ENCODE measurements at regions not wholly inside any gene's neighbourhood (a gene's known extent, or its start where the extent isn't known, plus 50 kb on each side); places are given as distances from the start of the nearest gene placed in this dataset.

- Histone ChIP-seq H4K20me1 (ENCODE audit: insufficient read depth) (no peaks in the 10 kb centered on the region), H3K79me2 (ENCODE audit: insufficient read depth, low read length) (no peaks in the 10 kb centered on the region), H3K36me3 (ENCODE audit: control insufficient read depth in 1 of 2, insufficient read depth in 2 of 2, low read length in 2 of 2) (no peaks in the 10 kb centered on the region), H3K27me3 (ENCODE audit: insufficient read depth, low read length) (no peaks in the 10 kb centered on the region), H3K4me3 (replicated peaks in 1 of 2; ENCODE audit: low read depth in 1 of 2, low read length in 2 of 2) (no peak overlapping the region), H3K27ac (ENCODE audit: low read depth, low read length) (no peak overlapping the region), H3K4me2 (ENCODE audit: low read length) (no peak overlapping the region), H3K9me2 (ENCODE audit: insufficient read depth) (no peaks in the 10 kb centered on the region), H3K9ac (ENCODE audit: low read length) (no peak overlapping the region), H2AFZ (ENCODE audit: low read depth, low read length, poor library complexity, severe bottlenecking) (no peak overlapping the region), H3K4me1 (ENCODE audit: control insufficient read depth in 1 of 2, insufficient read depth in 2 of 2, low read length in 2 of 2) (peaks cover 0 to 4% of the 10 kb centered on the region in 2 experiments; a peak in 1 of 4 replicates), H3K9me3 (ENCODE audit: control insufficient read depth in 1 of 2, insufficient read depth in 1 of 2, low read depth in 1 of 2, low read length in 2 of 2) (no peaks in the 10 kb centered on the region)
- POLR2A ChIA-PET: no interaction called here
- CTCF ChIA-PET: no interaction called here
- BruUV-seq (replicated peaks): no TSS peak
- RAD21 ChIA-PET (ENCODE audit: low non-redundant PET in 1 of 2, low total read pairs in 2 of 2, uncharacterized antibody in 2 of 2, unreplicated experiment in 2 of 2): no interaction called here
- peak; percentile 36; the same call in 1 of the 2 replicates for TF ChIP-seq MAX (IDR thresholded peaks at IDR 0.05)
- TF ChIP-seq RAD21 (IDR thresholded peaks at IDR 0.05; ENCODE audit: low read depth): no peak
- intact Hi-C loops (cut with micrococcal nuclease): no loop called here
- peak; percentile 96 for ATAC-seq
- DNase-seq (ENCODE audit: low read depth, low spot score): peak; percentile 52
Observed at GRCh38 chr6:33926451-33926850, 122.6 kb upstream of the MLN start.

- RAD21 ChIA-PET (ENCODE audit: low non-redundant PET in 1 of 2, low total read pairs in 2 of 2, uncharacterized antibody in 2 of 2, unreplicated experiment in 2 of 2): no interaction called here
- ATAC-seq (no peak), DNase-seq (ENCODE audit: low read depth, low spot score) (no peak)
- BruUV-seq (replicated peaks): no TSS peak
- Histone ChIP-seq H3K9me2 (ENCODE audit: insufficient read depth) (no peaks in the 10 kb centered on the region), H3K36me3 (ENCODE audit: control insufficient read depth in 1 of 2, insufficient read depth in 2 of 2, low read length in 2 of 2) (no peaks in the 10 kb centered on the region), H3K27me3 (ENCODE audit: insufficient read depth, low read length) (no peaks in the 10 kb centered on the region), H3K79me2 (ENCODE audit: insufficient read depth, low read length) (no peaks in the 10 kb centered on the region), H3K9me3 (ENCODE audit: control insufficient read depth in 1 of 2, insufficient read depth in 1 of 2, low read depth in 1 of 2, low read length in 2 of 2) (no peaks in the 10 kb centered on the region), H4K20me1 (ENCODE audit: insufficient read depth) (no peaks in the 10 kb centered on the region), H3K27ac (ENCODE audit: low read depth, low read length) (no peak overlapping the region), H2AFZ (ENCODE audit: low read depth, low read length, poor library complexity, severe bottlenecking) (no peak overlapping the region), H3K4me1 (ENCODE audit: control insufficient read depth in 1 of 2, insufficient read depth in 2 of 2, low read length in 2 of 2) (peaks cover 0 to 4% of the 10 kb centered on the region in 2 experiments; a peak in 1 of 4 replicates), H3K9ac (ENCODE audit: low read length) (no peak overlapping the region), H3K4me3 (replicated peaks in 1 of 2; ENCODE audit: low read depth in 1 of 2, low read length in 2 of 2) (no peak overlapping the region), H3K4me2 (ENCODE audit: low read length) (no peak overlapping the region)
- CTCF ChIA-PET: no interaction called here
- intact Hi-C loops (cut with micrococcal nuclease): no loop called here
- TF ChIP-seq POLR2A (IDR thresholded peaks at IDR 0.05; ENCODE audit: borderline replicate concordance, extremely low read depth, insufficient read depth, insufficient read length): no peak
- no peak for TF ChIP-seq CTCF (IDR thresholded peaks at IDR 0.05 in 2 of 3, conservative IDR thresholded peaks at IDR 0.05 in 1 of 3; ENCODE audit: borderline replicate concordance in 1 of 3, insufficient read depth in 1 of 3, low read depth in 2 of 3, low read length in 2 of 3)
- TF ChIP-seq ZBTB33 (IDR thresholded peaks at IDR 0.05; ENCODE audit: extremely low read depth, insufficient replicate concordance, low read length): no peak
- no peak for TF ChIP-seq ZFX (IDR thresholded peaks at IDR 0.05)
- TF ChIP-seq ATF3 (IDR thresholded peaks at IDR 0.05): no peak
- TF ChIP-seq SIN3A (IDR thresholded peaks at IDR 0.05; ENCODE audit: low read depth): no peak
- TF ChIP-seq SRF (IDR thresholded peaks at IDR 0.05; ENCODE audit: low read depth): no peak
- TF ChIP-seq RAD21 (IDR thresholded peaks at IDR 0.05; ENCODE audit: low read depth): no peak
- no peak for TF ChIP-seq TCF7L2 (IDR thresholded peaks at IDR 0.05; ENCODE audit: borderline replicate concordance, extremely low read depth, insufficient read depth, insufficient read length)
- no peak for TF ChIP-seq JUND (IDR thresholded peaks at IDR 0.05)
- no peak for TF ChIP-seq POLR2AphosphoS5 (IDR thresholded peaks at IDR 0.05; ENCODE audit: low read depth, low read length)
- TF ChIP-seq FOSL1 (IDR thresholded peaks at IDR 0.05; ENCODE audit: low read depth): no peak
- no peak for TF ChIP-seq EGR1 (IDR thresholded peaks at IDR 0.05; ENCODE audit: low read depth)
- TF ChIP-seq EZH2 (IDR thresholded peaks at IDR 0.05): no peak
- TF ChIP-seq CEBPB (IDR thresholded peaks at IDR 0.05; ENCODE audit: low read depth): no peak
- POLR2A ChIA-PET: no interaction called here
Observed at GRCh38 chr6:33925936-33926335, 122.1 kb upstream of the MLN start.

All from HCT116 (cell line).